ENCODE measurements at regions not wholly inside any gene's neighbourhood (a gene's known extent, or its start where the extent isn't known, plus 50 kb on each side); places are given as distances from the start of the nearest gene placed in this dataset.

GRCh38 chr10:3928569-3928968, 143.6 kb upstream of the KLF6 start:
- TF ChIP-seq GATA3 (IDR thresholded peaks at IDR 0.05; ENCODE audit: low read depth, low read length), result no peak
- no peak for TF ChIP-seq GATA2 (IDR thresholded peaks at IDR 0.05; ENCODE audit: low read depth, low read length)

GRCh38 chr10:3928078-3928477, 143.1 kb upstream of the KLF6 start:
- no peak for TF ChIP-seq GATA3 (IDR thresholded peaks at IDR 0.05; ENCODE audit: low read depth, low read length)
- TF ChIP-seq GATA2 (IDR thresholded peaks at IDR 0.05; ENCODE audit: low read depth, low read length), result no peak

- no peak for TF ChIP-seq GATA2 (IDR thresholded peaks at IDR 0.05; ENCODE audit: low read depth, low read length)
- TF ChIP-seq GATA3 (IDR thresholded peaks at IDR 0.05; ENCODE audit: low read depth, low read length), result no peak
Observed at GRCh38 chr10:3926675-3927525, 141.9 kb upstream of the KLF6 start.

GRCh38 chr10:3926258-3926657, 141.2 kb upstream of the KLF6 start:
- TF ChIP-seq GATA2 (IDR thresholded peaks at IDR 0.05; ENCODE audit: low read depth, low read length) (no peak), GATA3 (IDR thresholded peaks at IDR 0.05; ENCODE audit: low read depth, low read length) (no peak)

GRCh38 chr10:3925184-3925583, 140.2 kb upstream of the KLF6 start:
- TF ChIP-seq GATA2 (IDR thresholded peaks at IDR 0.05; ENCODE audit: low read depth, low read length), result no peak
- no peak for TF ChIP-seq GATA3 (IDR thresholded peaks at IDR 0.05; ENCODE audit: low read depth, low read length)

- TF ChIP-seq GATA2 (IDR thresholded peaks at IDR 0.05; ENCODE audit: low read depth, low read length) (no peak), GATA3 (IDR thresholded peaks at IDR 0.05; ENCODE audit: low read depth, low read length) (no peak)
Observed at GRCh38 chr10:3924344-3924743, 139.3 kb upstream of the KLF6 start.

GRCh38 chr10:3923033-3923432, 138.0 kb upstream of the KLF6 start:
- no peak for TF ChIP-seq GATA2 (IDR thresholded peaks at IDR 0.05; ENCODE audit: low read depth, low read length)
- no peak for TF ChIP-seq GATA3 (IDR thresholded peaks at IDR 0.05; ENCODE audit: low read depth, low read length)

GRCh38 chr10:3919709-3920308, 134.8 kb upstream of the KLF6 start:
- no peak for TF ChIP-seq GATA2 (IDR thresholded peaks at IDR 0.05; ENCODE audit: low read depth, low read length)

GRCh38 chr10:3914733-3915132, 129.7 kb upstream of the KLF6 start:
- TF ChIP-seq GATA3 (IDR thresholded peaks at IDR 0.05; ENCODE audit: low read depth, low read length) (no peak), GATA2 (IDR thresholded peaks at IDR 0.05; ENCODE audit: low read depth, low read length) (no peak)

- TF ChIP-seq GATA3 (IDR thresholded peaks at IDR 0.05; ENCODE audit: low read depth, low read length), result no peak
- TF ChIP-seq GATA2 (IDR thresholded peaks at IDR 0.05; ENCODE audit: low read depth, low read length), result no peak
Observed at GRCh38 chr10:3911713-3912442, 126.9 kb upstream of the KLF6 start.

GRCh38 chr10:3911241-3911640, 126.2 kb upstream of the KLF6 start:
- TF ChIP-seq GATA2 (IDR thresholded peaks at IDR 0.05; ENCODE audit: low read depth, low read length) (no peak), GATA3 (IDR thresholded peaks at IDR 0.05; ENCODE audit: low read depth, low read length) (no peak)

GRCh38 chr10:3909339-3909738, 124.3 kb upstream of the KLF6 start:
- no peak for TF ChIP-seq GATA3 (IDR thresholded peaks at IDR 0.05; ENCODE audit: low read depth, low read length)
- no peak for TF ChIP-seq GATA2 (IDR thresholded peaks at IDR 0.05; ENCODE audit: low read depth, low read length)

- TF ChIP-seq GATA2 (IDR thresholded peaks at IDR 0.05; ENCODE audit: low read depth, low read length) (no peak), GATA3 (IDR thresholded peaks at IDR 0.05; ENCODE audit: low read depth, low read length) (no peak)
Observed at GRCh38 chr10:3908183-3908582, 123.2 kb upstream of the KLF6 start.

- no peak for TF ChIP-seq GATA3 (IDR thresholded peaks at IDR 0.05; ENCODE audit: low read depth, low read length)
- no peak for TF ChIP-seq GATA2 (IDR thresholded peaks at IDR 0.05; ENCODE audit: low read depth, low read length)
Observed at GRCh38 chr10:3907514-3907913, 122.5 kb upstream of the KLF6 start.

All from SH-SY5Y (cell line).